Fibroblast of lung (primary cell): ENCODE measurements at regions not wholly inside any gene's neighbourhood (a gene's known extent, or its start where the extent isn't known, plus 50 kb on each side); places are given as distances from the start of the nearest gene placed in this dataset.

Experiments
- EZH2 ChIP-seq: IDR thresholded peaks from 2 replicates; pipeline ENCODE4 v1.5.1; 2012; ENCODE audit warnings: low read length, control low read depth, mild to moderate bottlenecking; ENCODE audit errors: missing control alignments
- TF ChIP-seq, protein P1 (sequence below), 2 donors: IDR thresholded peaks in 1 of 2; conservative IDR thresholded peaks in 1 of 2; 1 replicate in 1 of 2; 2 replicates in 1 of 2; pipeline ENCODE4 v1.5.1; 2011 to 2012; ENCODE audit warnings: low read length in 2 of 2, control low read depth in 1 of 2, inconsistent platforms in 1 of 2, low read depth in 1 of 2, mild to moderate bottlenecking in 1 of 2

DNA sequence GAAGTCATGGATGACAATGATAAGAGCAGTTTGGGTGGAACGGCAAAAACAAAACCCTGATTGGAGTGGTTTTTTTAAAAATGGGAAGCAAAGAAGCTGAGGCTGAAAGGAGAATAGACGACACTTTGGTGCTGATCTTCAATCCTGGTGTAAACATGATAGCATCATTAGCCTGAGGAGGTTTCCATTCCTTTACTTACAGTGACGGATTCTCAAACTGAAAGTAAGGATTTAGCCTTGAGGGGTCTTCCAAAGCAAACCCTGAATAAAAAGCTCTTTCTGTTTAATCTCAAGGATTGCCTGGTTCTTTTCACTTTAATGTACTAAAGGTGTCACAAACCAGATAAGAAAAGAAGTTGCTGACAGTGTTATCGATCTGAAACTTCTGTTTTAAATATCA, 69.3 kb downstream of the KCNJ2 start:
- TF ChIP-seq, protein P1, sequence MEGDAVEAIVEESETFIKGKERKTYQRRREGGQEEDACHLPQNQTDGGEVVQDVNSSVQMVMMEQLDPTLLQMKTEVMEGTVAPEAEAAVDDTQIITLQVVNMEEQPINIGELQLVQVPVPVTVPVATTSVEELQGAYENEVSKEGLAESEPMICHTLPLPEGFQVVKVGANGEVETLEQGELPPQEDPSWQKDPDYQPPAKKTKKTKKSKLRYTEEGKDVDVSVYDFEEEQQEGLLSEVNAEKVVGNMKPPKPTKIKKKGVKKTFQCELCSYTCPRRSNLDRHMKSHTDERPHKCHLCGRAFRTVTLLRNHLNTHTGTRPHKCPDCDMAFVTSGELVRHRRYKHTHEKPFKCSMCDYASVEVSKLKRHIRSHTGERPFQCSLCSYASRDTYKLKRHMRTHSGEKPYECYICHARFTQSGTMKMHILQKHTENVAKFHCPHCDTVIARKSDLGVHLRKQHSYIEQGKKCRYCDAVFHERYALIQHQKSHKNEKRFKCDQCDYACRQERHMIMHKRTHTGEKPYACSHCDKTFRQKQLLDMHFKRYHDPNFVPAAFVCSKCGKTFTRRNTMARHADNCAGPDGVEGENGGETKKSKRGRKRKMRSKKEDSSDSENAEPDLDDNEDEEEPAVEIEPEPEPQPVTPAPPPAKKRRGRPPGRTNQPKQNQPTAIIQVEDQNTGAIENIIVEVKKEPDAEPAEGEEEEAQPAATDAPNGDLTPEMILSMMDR (conservative IDR thresholded peaks at IDR 0.05 in 1 of 2, IDR thresholded peaks at IDR 0.05 in 1 of 2; ENCODE audit: low read depth in 1 of 2, low read length in 2 of 2), result no peak
- no peak for TF ChIP-seq EZH2
